AG04450 (cell line): ENCODE measurements at regions not wholly inside any gene's neighbourhood (a gene's known extent, or its start where the extent isn't known, plus 50 kb on each side); places are given as distances from the start of the nearest gene placed in this dataset.

Experiments used
- CTCF ChIA-PET: fragments of 300-600, 350-600 bp; formaldehyde crosslinking; extraction: SDS; loops from one replicate; lab custom pipeline; 2022; ENCODE audit warnings: antibody characterized with exemption, inconsistent platforms; lab: Charles Lee
- POLR2A ChIA-PET: fragments of 350-600 bp; formaldehyde crosslinking; extraction: SDS; loops from one replicate; lab custom pipeline; 2021; ENCODE audit warnings: antibody characterized with exemption, inconsistent platforms; lab: Yijun Ruan, JAX
- DNase-seq: peaks from one replicate; pipeline ENCODE4 v3.0.0-alpha.2; 2011; ENCODE audit warnings: low read depth, low spot score
- H3K27ac ChIP-seq: one replicate; pipeline ENCODE4 v1.5.1; 2012; ENCODE audit warnings: low read depth, low read length, control low read depth
- H3K27me3 ChIP-seq: one replicate; pipeline ENCODE4 v1.6.0; 2012; ENCODE audit warnings: low read length; ENCODE audit not compliant: control insufficient read depth, insufficient read depth
- H3K4me3 ChIP-seq: 2 replicates; pipeline ENCODE4 v1.5.1; 2011; ENCODE audit warnings: mild to moderate bottlenecking, low read depth, low read length, control low read depth
- H3K9me3 ChIP-seq: 2 replicates; pipeline ENCODE4 v1.5.1; 2012; ENCODE audit warnings: low read length; ENCODE audit not compliant: control insufficient read depth, insufficient read depth
- TF ChIP-seq, protein P1 (sequence below): IDR thresholded peaks from 2 replicates; pipeline ENCODE4 v1.5.1; 2011; ENCODE audit warnings: low read depth, low read length, control low read depth, inconsistent platforms

DNA sequence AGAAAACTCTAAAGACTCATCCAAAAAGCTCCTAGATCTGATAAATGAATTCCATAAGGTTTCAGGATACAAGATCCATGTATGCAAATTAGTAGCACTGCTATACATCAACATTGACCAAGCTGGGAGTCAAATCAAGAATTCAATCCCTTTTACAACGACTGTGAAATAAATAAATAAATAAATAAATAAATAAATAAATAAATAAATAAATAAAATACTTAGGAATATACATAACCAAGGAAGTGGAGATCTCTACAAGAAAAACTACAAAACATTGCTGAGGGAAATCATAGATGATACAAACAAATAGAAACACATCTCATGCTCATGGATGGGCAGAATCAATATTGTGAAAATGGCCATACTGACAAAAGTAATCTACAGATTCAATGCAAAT is 132.0 kb upstream of the NRSN1 start:
- ChIA-PET POLR2A (no interaction called here), CTCF (no interaction called here)
- H3K27ac ChIP-seq: no peak overlapping the region
- no peaks in the 10 kb centered on the region; the same call in none of the 2 replicates for H3K9me3 ChIP-seq
- TF ChIP-seq, protein P1, sequence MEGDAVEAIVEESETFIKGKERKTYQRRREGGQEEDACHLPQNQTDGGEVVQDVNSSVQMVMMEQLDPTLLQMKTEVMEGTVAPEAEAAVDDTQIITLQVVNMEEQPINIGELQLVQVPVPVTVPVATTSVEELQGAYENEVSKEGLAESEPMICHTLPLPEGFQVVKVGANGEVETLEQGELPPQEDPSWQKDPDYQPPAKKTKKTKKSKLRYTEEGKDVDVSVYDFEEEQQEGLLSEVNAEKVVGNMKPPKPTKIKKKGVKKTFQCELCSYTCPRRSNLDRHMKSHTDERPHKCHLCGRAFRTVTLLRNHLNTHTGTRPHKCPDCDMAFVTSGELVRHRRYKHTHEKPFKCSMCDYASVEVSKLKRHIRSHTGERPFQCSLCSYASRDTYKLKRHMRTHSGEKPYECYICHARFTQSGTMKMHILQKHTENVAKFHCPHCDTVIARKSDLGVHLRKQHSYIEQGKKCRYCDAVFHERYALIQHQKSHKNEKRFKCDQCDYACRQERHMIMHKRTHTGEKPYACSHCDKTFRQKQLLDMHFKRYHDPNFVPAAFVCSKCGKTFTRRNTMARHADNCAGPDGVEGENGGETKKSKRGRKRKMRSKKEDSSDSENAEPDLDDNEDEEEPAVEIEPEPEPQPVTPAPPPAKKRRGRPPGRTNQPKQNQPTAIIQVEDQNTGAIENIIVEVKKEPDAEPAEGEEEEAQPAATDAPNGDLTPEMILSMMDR: no peak
- DNase-seq: no peak
- no peaks in the 10 kb centered on the region for H3K27me3 ChIP-seq
- H3K4me3 ChIP-seq: no peak overlapping the region

GRCh38 chr6:24004062-24004461 is 122.0 kb upstream of the NRSN1 start:
- TF ChIP-seq, protein P1: no peak
- CTCF ChIA-PET: no interaction called here
- Histone ChIP-seq H3K27ac (no peak overlapping the region), H3K4me3 (no peak overlapping the region), H3K27me3 (no peaks in the 10 kb centered on the region), H3K9me3 (peaks cover 16% of the 10 kb centered on the region; the same call in 1 of the 2 replicates)
- no peak for DNase-seq
- POLR2A ChIA-PET: no interaction called here

- Histone ChIP-seq H3K27me3 (no peaks in the 10 kb centered on the region), H3K27ac (no peak overlapping the region), H3K4me3 (no peak overlapping the region), H3K9me3 (peaks cover 16% of the 10 kb centered on the region; the same call in 1 of the 2 replicates)
- TF ChIP-seq, protein P1: no peak
- DNase-seq: no peak
- POLR2A ChIA-PET: no interaction called here
- CTCF ChIA-PET: no interaction called here
Observed at GRCh38 chr6:24004659-24005058, 121.4 kb upstream of the NRSN1 start.

DNA sequence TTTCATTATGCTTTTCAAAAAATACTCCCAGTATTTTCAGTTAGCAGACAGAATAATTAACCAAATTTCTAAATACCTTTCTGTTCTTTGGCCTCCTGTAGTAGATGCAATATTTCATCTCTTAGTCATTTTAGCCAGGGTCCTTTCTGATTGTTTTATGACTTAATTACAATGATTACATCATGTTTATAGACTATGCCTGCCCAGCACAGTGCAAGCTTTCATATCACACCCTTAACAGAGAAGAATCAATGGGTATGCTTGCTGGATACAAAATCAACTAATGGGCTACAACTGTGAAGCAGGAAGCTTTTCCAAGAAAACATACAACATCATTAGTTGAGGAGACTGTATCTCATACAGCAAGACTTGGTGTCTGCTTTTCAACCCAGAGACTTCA is 119.8 kb upstream of the NRSN1 start:
- H3K27ac ChIP-seq: no peak overlapping the region
- DNase-seq: no peak
- H3K4me3 ChIP-seq: no peak overlapping the region
- CTCF ChIA-PET: no interaction called here
- H3K27me3 ChIP-seq: no peaks in the 10 kb centered on the region
- POLR2A ChIA-PET: no interaction called here
- H3K9me3 ChIP-seq: peaks cover 21% of the 10 kb centered on the region; the same call in 1 of the 2 replicates
- TF ChIP-seq, protein P1: no peak

DNA sequence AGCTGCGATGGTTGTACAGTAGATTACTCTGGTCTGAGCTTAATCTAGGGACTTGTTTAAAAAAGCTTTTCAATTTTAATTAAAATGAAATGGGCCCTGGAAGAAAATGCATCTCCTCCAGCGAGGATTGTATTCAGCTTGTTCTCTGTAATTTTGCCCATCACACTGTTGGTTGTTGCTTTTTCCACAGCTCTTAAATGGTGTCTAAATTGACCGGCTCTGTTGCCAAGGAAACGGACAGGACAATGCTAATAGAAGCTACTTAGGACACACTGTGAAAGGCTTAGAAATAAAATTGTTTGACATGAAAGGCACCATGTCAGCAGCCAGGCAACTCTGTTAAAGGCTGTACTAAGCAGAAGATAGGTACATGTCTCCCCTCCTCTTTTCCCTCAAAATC is 116.7 kb upstream of the NRSN1 start:
- POLR2A ChIA-PET: no interaction called here
- no peak for DNase-seq
- H3K27me3 ChIP-seq: no peaks in the 10 kb centered on the region
- H3K9me3 ChIP-seq: peaks cover 20% of the 10 kb centered on the region; the same call in 1 of the 2 replicates
- TF ChIP-seq, protein P1: no peak
- H3K4me3 ChIP-seq: no peak overlapping the region
- CTCF ChIA-PET: no interaction called here
- no peak overlapping the region for H3K27ac ChIP-seq
